ENCODE measurements at regions not wholly inside any gene's neighbourhood (a gene's known extent, or its start where the extent isn't known, plus 50 kb on each side); places are given as distances from the start of the nearest gene placed in this dataset.

GRCh38 chr3:177700117-177700516, 502.8 kb upstream of the TBL1XR1 start:
- POLR2A ChIA-PET = no interaction called here
- H3K4me3 Mint-ChIP-seq = no peak overlapping the region
- H3K9me3 Mint-ChIP-seq = 0 out of 2 replicates have a peak, but pooled peaks cover 3% of the 10 kb centered on the region
- no peak for ATAC-seq
- H3K27ac Mint-ChIP-seq = no peak overlapping the region
- DNase-seq (ENCODE audit: low spot score) = no peak
- no peaks in the 10 kb centered on the region for H3K4me1 Mint-ChIP-seq
- TF ChIP-seq IRF2 (CRISPR knock-in tag; IDR thresholded peaks at IDR 0.05; ENCODE audit: borderline replicate concordance, low read depth) = no peak
- no peak for TF ChIP-seq CTCF (IDR thresholded peaks at IDR 0.05)
- TF ChIP-seq CBFB (CRISPR knock-in tag; IDR thresholded peaks at IDR 0.05; ENCODE audit: low read depth) = no peak
- no peak for TF ChIP-seq ZBTB21 (CRISPR knock-in tag; IDR thresholded peaks at IDR 0.05; ENCODE audit: borderline replicate concordance)
- TF ChIP-seq ERG (CRISPR knock-in tag; IDR thresholded peaks at IDR 0.05) = no peak
- no peak for TF ChIP-seq ARID4B (CRISPR knock-in tag; IDR thresholded peaks at IDR 0.05; ENCODE audit: borderline replicate concordance)
- no peak for TF ChIP-seq NR2C2 (CRISPR knock-in tag; IDR thresholded peaks at IDR 0.05)
- no peak for TF ChIP-seq ZSCAN18 (CRISPR knock-in tag; IDR thresholded peaks at IDR 0.05)
- TF ChIP-seq CREB1 (CRISPR knock-in tag; IDR thresholded peaks at IDR 0.05) = no peak
- TF ChIP-seq FOXK1 (CRISPR knock-in tag; IDR thresholded peaks at IDR 0.05) = no peak
- TF ChIP-seq FOXP4 (CRISPR knock-in tag; IDR thresholded peaks at IDR 0.05) = no peak
- CTCF ChIA-PET = no interaction called here
- H3K27me3 Mint-ChIP-seq (ENCODE audit: low read depth) = no peaks in the 10 kb centered on the region
- H3K36me3 Mint-ChIP-seq = no peaks in the 10 kb centered on the region

GRCh38 chr3:177703788-177704187, 506.5 kb upstream of the TBL1XR1 start:
- ATAC-seq (no peak), DNase-seq (ENCODE audit: low spot score) (no peak)
- Mint-ChIP-seq H3K27me3 (ENCODE audit: low read depth) (no peaks in the 10 kb centered on the region), H3K9me3 (0 out of 2 replicates have a peak, but pooled peaks cover 3% of the 10 kb centered on the region), H3K4me1 (no peaks in the 10 kb centered on the region), H3K27ac (no peak overlapping the region), H3K4me3 (no peak overlapping the region), H3K36me3 (no peaks in the 10 kb centered on the region)
- ChIA-PET POLR2A (no interaction called here), CTCF (no interaction called here)
- TF ChIP-seq IRF1 (CRISPR knock-in tag; IDR thresholded peaks at IDR 0.05) (no peak), HMGXB4 (CRISPR knock-in tag; IDR thresholded peaks at IDR 0.05) (no peak), NFE2L1 (CRISPR knock-in tag; IDR thresholded peaks at IDR 0.05) (no peak), RELA (CRISPR knock-in tag; IDR thresholded peaks at IDR 0.05; ENCODE audit: borderline replicate concordance) (no peak), ZMAT4 (CRISPR knock-in tag; IDR thresholded peaks at IDR 0.05) (no peak), TCF7 (CRISPR knock-in tag; IDR thresholded peaks at IDR 0.05; ENCODE audit: low read depth) (no peak)
